ENCODE measurements at regions not wholly inside any gene's neighbourhood (a gene's known extent, or its start where the extent isn't known, plus 50 kb on each side); places are given as distances from the start of the nearest gene placed in this dataset.
A peak's percentile ranks its signal among the peaks of the same experiment; 100 is the strongest.
"Not testable (repeated sequence)": the region's sequence is repeated elsewhere in the genome, so short reads cannot be mapped to it uniquely, and the experiment has no call there.

- intact Hi-C loops (cut with DNase I) = no loop called here
- ATAC-seq (no peak), DNase-seq (no peak)
Observed at GRCh38 chr11:22444076-22444475, 105.9 kb downstream of the SLC17A6 start.

GRCh38 chr11:22441831-22442230, 103.7 kb downstream of the SLC17A6 start:
- Histone ChIP-seq H3K4me3 (no peak overlapping the region), H3K27me3 (ENCODE audit: low read depth) (no peaks in the 10 kb centered on the region), H3K36me3 (no peaks in the 10 kb centered on the region), H3K27ac (no peak overlapping the region), H3K4me1 (no peaks in the 10 kb centered on the region), H3K9me3 (no peaks in the 10 kb centered on the region)
- DNase-seq (no peak), ATAC-seq (no peak)
- intact Hi-C loops (cut with DNase I) = no loop called here
- TF ChIP-seq CTCF (IDR thresholded peaks at IDR 0.05) = no peak

More at GRCh38 chr11:22444076-22444475, 105.9 kb downstream of the SLC17A6 start:
- H3K36me3 ChIP-seq = no peaks in the 10 kb centered on the region
- H3K27ac ChIP-seq = no peak overlapping the region
- no peaks in the 10 kb centered on the region for H3K4me1 ChIP-seq
- TF ChIP-seq CTCF (IDR thresholded peaks at IDR 0.05) = no peak
- H3K9me3 ChIP-seq = no peaks in the 10 kb centered on the region
- H3K4me3 ChIP-seq = no peak overlapping the region
- no peaks in the 10 kb centered on the region for H3K27me3 ChIP-seq (ENCODE audit: low read depth)

GRCh38 chr11:22435582-22435981, 97.4 kb downstream of the SLC17A6 start:
- H3K36me3 ChIP-seq; H3K27ac ChIP-seq; DNase-seq; intact Hi-C loops (cut with DNase I); H3K4me1 ChIP-seq; ATAC-seq; H3K9me3 ChIP-seq; H3K27me3 ChIP-seq (ENCODE audit: low read depth); H3K4me3 ChIP-seq: not testable (repeated sequence)

- peaks cover 8% of the 10 kb centered on the region for H3K4me1 ChIP-seq
- ATAC-seq (no peak), DNase-seq (no peak)
Observed at GRCh38 chr11:22433517-22433916, 95.3 kb downstream of the SLC17A6 start.

GRCh38 chr11:22433094-22433455, 94.9 kb downstream of the SLC17A6 start:
- peak overlapping the region; percentile 40 for H3K4me3 ChIP-seq
- intact Hi-C loops (cut with DNase I) = no loop called here
- no peaks in the 10 kb centered on the region for H3K9me3 ChIP-seq
- H3K4me1 ChIP-seq = peaks cover 8% of the 10 kb centered on the region
- H3K27me3 ChIP-seq (ENCODE audit: low read depth) = peaks cover 5% of the 10 kb centered on the region
- TF ChIP-seq CTCF (IDR thresholded peaks at IDR 0.05) = no peak
- ATAC-seq = no peak
- no peaks in the 10 kb centered on the region for H3K36me3 ChIP-seq
- no peak overlapping the region for H3K27ac ChIP-seq
- no peak for DNase-seq

More at GRCh38 chr11:22433517-22433916, 95.3 kb downstream of the SLC17A6 start:
- no peak for TF ChIP-seq CTCF (IDR thresholded peaks at IDR 0.05)
- intact Hi-C loops (cut with DNase I) = no loop called here
- Histone ChIP-seq H3K27me3 (ENCODE audit: low read depth) (peaks cover 5% of the 10 kb centered on the region), H3K27ac (no peak overlapping the region), H3K36me3 (no peaks in the 10 kb centered on the region), H3K4me3 (no peak overlapping the region), H3K9me3 (no peaks in the 10 kb centered on the region)

GRCh38 chr11:22432291-22433093, 94.3 kb downstream of the SLC17A6 start:
- H3K27ac ChIP-seq = no peak overlapping the region
- peak in 1 of 2 donors; percentile 14 for ATAC-seq

More at GRCh38 chr11:22432291-22433093, 94.3 kb downstream of the SLC17A6 start:
- Histone ChIP-seq H3K36me3 (no peaks in the 10 kb centered on the region), H3K4me1 (peaks cover 8% of the 10 kb centered on the region), H3K4me3 (peak overlapping the region; percentile 40), H3K9me3 (no peaks in the 10 kb centered on the region), H3K27me3 (ENCODE audit: low read depth) (peaks cover 5% of the 10 kb centered on the region)
- intact Hi-C loops (cut with DNase I) = no loop called here
- no peak for TF ChIP-seq CTCF (IDR thresholded peaks at IDR 0.05)
- DNase-seq = no peak

Data from lower lobe of right lung (tissue), 2 donors.